K562 (cell line): ENCODE measurements at regions not wholly inside any gene's neighbourhood (a gene's known extent, or its start where the extent isn't known, plus 50 kb on each side); places are given as distances from the start of the nearest gene placed in this dataset.

Source experiments
- CBFA2T2 ChIP-seq: fragments of 450-650 bp; conservative IDR thresholded peaks from 2 replicates; pipeline ENCODE4 v1.6.1; 2017; ENCODE audit warnings: mild to moderate bottlenecking
- ESRRB ChIP-seq: fragments of 250-450 bp; sonication (Bioruptor Pico); IDR thresholded peaks from 2 replicates; pipeline ENCODE4 v1.5.0; 2020; ENCODE audit warnings: mild to moderate bottlenecking, moderate library complexity, borderline replicate concordance
- HDAC3 ChIP-seq: fragments of 450-650 bp; IDR thresholded peaks from 2 replicates; pipeline ENCODE4 v1.6.1; 2018; ENCODE audit warnings: borderline replicate concordance, mild to moderate bottlenecking, moderate library complexity; ENCODE audit not compliant: partially characterized antibody
- MIER1 ChIP-seq: fragments of 450-650 bp; IDR thresholded peaks from 2 replicates; pipeline ENCODE4 v1.6.1; 2016; ENCODE audit warnings: antibody characterized with exemption, mild to moderate bottlenecking, low read depth
- TRIM25 ChIP-seq: fragments of 450-650 bp; IDR thresholded peaks from 2 replicates; pipeline ENCODE4 v1.7.0; 2016; ENCODE audit warnings: borderline replicate concordance
- ZBTB11 ChIP-seq, 3 experiments: fragments of 200-800 bp in 1 of 3; fragments of 250-450 bp in 1 of 3; fragments of 450-650 bp in 1 of 3; sonication (Bioruptor Pico) in 1 of 3; sonication (Bioruptor generic) in 1 of 3; formaldehyde crosslinking in 1 of 3; IDR thresholded peaks; 2 replicates each; pipeline versions ENCODE4 v1.6.1 to v1.8.0; 2016 to 2022; ENCODE audit warnings: mild to moderate bottlenecking in 2 of 3, missing genetic modification characterization in 2 of 3, missing compliant biosample characterization in 1 of 3, moderate library complexity in 1 of 3
- ZBTB9 ChIP-seq: fragments of 450-650 bp; formaldehyde crosslinking; IDR thresholded peaks from 2 replicates; pipeline ENCODE4 v1.4.0; 2020; ENCODE audit warnings: mild to moderate bottlenecking, moderate library complexity
- ZNF449 ChIP-seq: fragments of 250-450 bp; sonication (Bioruptor Pico); IDR thresholded peaks from 2 replicates; pipeline ENCODE4 v1.8.0; 2022; ENCODE audit warnings: moderate library complexity, mild to moderate bottlenecking, inconsistent platforms

GRCh38 chr16:85354686-85355514, 242.6 kb upstream of the CIBAR2 start (continued):
- TF ChIP-seq TRIM25 (no peak), HDAC3 (no peak), CBFA2T2 (peak; percentile 41; the same call in 1 of the 2 replicates), ZNF449 (CRISPR knock-in tag) (no peak), MIER1 (no peak), ZBTB9 (CRISPR knock-in tag) (no peak), ESRRB (CRISPR knock-in tag) (no peak), ZBTB11 (CRISPR knock-in tag; IDR thresholded peaks at IDR 0.05) (peak in 1 of 3 experiments; percentile 11; a peak in 1 of 6 replicates)
